ENCODE measurements at regions not wholly inside any gene's neighbourhood (a gene's known extent, or its start where the extent isn't known, plus 50 kb on each side); places are given as distances from the start of the nearest gene placed in this dataset.

DNA sequence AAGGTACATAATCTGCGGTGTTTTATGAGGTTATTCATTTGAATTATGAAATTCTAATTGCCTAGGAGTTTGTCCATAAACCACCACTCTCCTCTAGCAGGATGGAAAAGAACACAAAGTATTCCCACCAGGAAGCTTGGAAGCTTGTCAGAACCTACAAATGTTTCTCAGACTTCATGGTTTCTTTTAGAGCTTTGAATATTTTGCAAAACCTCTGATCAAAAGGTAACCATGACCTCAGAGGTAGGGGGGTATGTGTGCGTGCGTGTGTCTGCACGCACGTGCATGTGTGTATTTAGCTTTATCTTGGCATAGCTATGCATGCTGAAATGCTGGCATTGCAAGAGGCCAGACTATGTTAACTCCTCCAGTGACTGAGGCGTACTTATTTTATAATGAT is 847.0 kb downstream of the TLE1 start:
- TF ChIP-seq CTCF (IDR thresholded peaks at IDR 0.05; ENCODE audit: insufficient read depth, low read length, poor library complexity, severe bottlenecking) (no peak), EZH2phosphoT487 (conservative IDR thresholded peaks at IDR 0.05; ENCODE audit: low read length) (no peak)
